Central memory CD8-positive, alpha-beta T cell (primary cell): ENCODE measurements at regions not wholly inside any gene's neighbourhood (a gene's known extent, or its start where the extent isn't known, plus 50 kb on each side); places are given as distances from the start of the nearest gene placed in this dataset.

ENCODE experiments used
- ATAC-seq: fragments of 150-1000 bp; cut with Tn5 transposase; replicated peaks from 2 replicates; pipeline ENCODE4 v1.10.0; 2022; ENCODE audit warnings: mild to moderate bottlenecking, moderate FRiP score, moderate number of reproducible peaks; ENCODE audit not compliant: poor library complexity, severe bottlenecking; ENCODE audit errors: extremely low read depth
- DNase-seq, 2 donors: peaks; one replicate each; pipeline ENCODE4 v3.0.0; 2021; ENCODE audit warnings: low spot score in 2 of 2
- H3K27ac Mint-ChIP-seq: one replicate; pipeline ENCODE4 v1.8.0; 2022; ENCODE audit warnings: low read depth, mild to moderate bottlenecking, moderate library complexity, mixed read lengths
- H3K27me3 Mint-ChIP-seq: one replicate; pipeline ENCODE4 v1.8.0; 2022; ENCODE audit warnings: mixed read lengths
- H3K36me3 Mint-ChIP-seq: one replicate; pipeline ENCODE4 v1.8.0; 2022; ENCODE audit warnings: mild to moderate bottlenecking, moderate library complexity, mixed read lengths; ENCODE audit not compliant: insufficient read depth
- H3K4me1 Mint-ChIP-seq: one replicate; pipeline ENCODE4 v1.8.0; 2022; ENCODE audit warnings: mixed read lengths
- H3K4me3 Mint-ChIP-seq: one replicate; pipeline ENCODE4 v1.8.0; 2022; ENCODE audit warnings: mild to moderate bottlenecking, moderate library complexity, mixed read lengths
- H3K9me3 Mint-ChIP-seq: one replicate; pipeline ENCODE4 v1.8.0; 2022; ENCODE audit warnings: mixed read lengths

DNA sequence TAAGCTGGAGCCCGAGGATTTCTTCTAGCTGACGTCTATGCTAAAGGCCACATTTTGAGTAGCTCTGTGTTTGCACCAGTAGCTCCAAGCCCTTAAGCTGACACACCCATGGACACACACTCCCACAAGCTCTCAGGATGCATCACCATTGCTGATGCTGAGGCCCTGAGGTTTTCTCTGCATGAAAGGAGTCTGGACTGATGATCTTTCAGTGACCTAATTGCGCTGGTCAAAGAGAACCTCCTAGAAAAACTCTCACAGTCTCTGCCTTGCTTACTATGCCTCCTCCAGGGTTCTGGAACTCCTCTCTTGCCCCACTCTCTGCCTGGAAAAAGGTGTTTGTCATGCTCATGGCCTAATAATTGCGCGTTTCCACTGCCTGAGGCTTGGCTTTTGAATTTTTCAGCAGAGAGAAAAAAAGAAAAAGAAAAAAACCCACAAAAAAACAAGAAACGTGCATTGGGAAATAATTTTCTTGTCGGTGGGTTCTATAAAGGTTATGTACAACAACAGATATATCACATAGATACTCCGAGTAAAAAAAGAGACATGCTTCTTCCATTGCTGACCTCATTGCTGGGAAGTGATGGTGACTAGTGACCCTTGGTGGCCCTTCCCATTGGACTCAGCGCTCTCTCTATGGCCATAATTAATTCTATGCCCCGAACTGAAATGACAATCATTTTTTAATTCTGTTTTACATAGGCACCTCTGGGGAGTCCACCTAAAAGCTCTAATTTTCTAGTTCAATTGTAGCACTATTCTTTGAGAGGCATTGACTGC is 297.0 kb downstream of the TDRD15 start:
- no peaks in the 10 kb centered on the region for H3K27me3 Mint-ChIP-seq
- no peak overlapping the region for H3K4me3 Mint-ChIP-seq
- ATAC-seq (no peak), DNase-seq (no peak)
- H3K27ac Mint-ChIP-seq, result no peak overlapping the region
- peaks cover 19% of the 10 kb centered on the region for H3K9me3 Mint-ChIP-seq
- no peaks in the 10 kb centered on the region for H3K4me1 Mint-ChIP-seq
- no peaks in the 10 kb centered on the region for H3K36me3 Mint-ChIP-seq

GRCh38 chr2:21422050-21422449 is 298.3 kb downstream of the TDRD15 start:
- Mint-ChIP-seq H3K4me3 (no peak overlapping the region), H3K9me3 (peaks cover 16% of the 10 kb centered on the region), H3K4me1 (no peaks in the 10 kb centered on the region), H3K27ac (no peak overlapping the region), H3K36me3 (peaks cover 3% of the 10 kb centered on the region), H3K27me3 (no peaks in the 10 kb centered on the region)
- no peak for DNase-seq
- no peak for ATAC-seq

DNA sequence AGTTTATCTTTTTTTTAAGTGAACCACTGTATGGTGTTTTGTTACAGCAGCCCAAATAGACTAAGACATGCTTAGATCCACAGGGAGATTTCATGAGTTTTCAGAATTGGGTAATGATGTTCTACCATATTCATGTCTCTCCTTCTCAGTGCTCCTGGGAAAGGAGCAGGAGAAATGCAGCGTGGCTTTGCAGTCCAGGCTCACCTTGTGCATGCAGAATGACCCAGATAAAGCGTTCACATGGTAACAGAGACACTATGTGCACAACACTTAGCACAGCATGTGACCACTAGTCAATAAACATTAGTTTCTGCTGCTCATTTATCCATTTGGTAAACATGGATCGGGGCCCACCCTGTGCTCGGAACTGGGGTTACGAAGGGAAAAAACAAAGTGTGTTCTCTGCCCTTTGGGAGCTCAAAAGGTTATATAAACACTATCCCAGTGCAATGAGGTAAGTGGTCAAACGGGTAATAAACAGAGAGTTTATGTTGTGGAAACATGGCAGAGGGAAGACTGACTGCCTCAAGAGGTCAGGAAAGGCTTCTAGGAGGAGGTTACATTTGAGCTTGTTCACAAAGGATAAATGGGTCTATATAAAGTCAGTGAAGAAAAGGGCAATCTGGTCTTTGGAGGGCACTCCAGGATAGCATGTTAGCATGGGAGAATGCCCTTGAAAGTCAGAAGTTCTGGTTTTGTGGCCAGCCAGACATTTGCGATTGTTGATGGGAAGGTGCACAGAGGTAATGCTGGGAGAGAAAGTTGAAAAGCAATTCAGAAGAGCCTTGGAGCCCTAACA is 299.2 kb downstream of the TDRD15 start:
- H3K4me1 Mint-ChIP-seq, result no peaks in the 10 kb centered on the region
- no peaks in the 10 kb centered on the region for H3K27me3 Mint-ChIP-seq
- no peak overlapping the region for H3K4me3 Mint-ChIP-seq
- DNase-seq, result no peak
- ATAC-seq, result no peak
- H3K9me3 Mint-ChIP-seq, result peaks cover 23% of the 10 kb centered on the region
- H3K27ac Mint-ChIP-seq, result no peak overlapping the region
- peaks cover 3% of the 10 kb centered on the region for H3K36me3 Mint-ChIP-seq

DNA sequence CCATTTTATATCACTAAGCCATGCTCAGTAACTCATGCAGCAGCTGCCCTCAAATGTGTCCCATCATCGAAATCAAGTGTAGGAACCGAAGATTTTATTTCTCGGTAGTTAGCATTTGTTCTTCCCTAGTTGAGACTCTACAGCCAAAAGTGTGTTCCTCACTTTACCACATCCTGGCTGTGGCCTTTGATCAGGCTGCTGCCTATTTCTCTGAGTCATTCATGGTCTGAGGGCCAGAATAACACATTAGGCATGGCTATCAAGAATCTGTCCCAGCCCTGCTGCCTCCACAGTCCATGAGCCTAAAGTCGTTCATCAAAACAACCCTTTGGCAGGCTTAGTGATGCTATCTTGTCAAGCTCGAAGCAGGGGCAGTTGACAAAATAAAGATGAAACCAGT is 300.1 kb downstream of the TDRD15 start:
- no peak for ATAC-seq
- Mint-ChIP-seq H3K36me3 (peaks cover 3% of the 10 kb centered on the region), H3K4me1 (no peaks in the 10 kb centered on the region), H3K4me3 (no peak overlapping the region), H3K9me3 (peaks cover 25% of the 10 kb centered on the region), H3K27ac (no peak overlapping the region), H3K27me3 (no peaks in the 10 kb centered on the region)
- DNase-seq, result no peak

- peaks cover 25% of the 10 kb centered on the region for H3K9me3 Mint-ChIP-seq
- H3K27me3 Mint-ChIP-seq, result no peaks in the 10 kb centered on the region
- no peaks in the 10 kb centered on the region for H3K4me1 Mint-ChIP-seq
- no peak for DNase-seq
- ATAC-seq, result no peak
- H3K36me3 Mint-ChIP-seq, result peaks cover 3% of the 10 kb centered on the region
- H3K4me3 Mint-ChIP-seq, result no peak overlapping the region
- no peak overlapping the region for H3K27ac Mint-ChIP-seq
These were observed 300.6 kb downstream of the TDRD15 start for GRCh38 chr2:21424375-21424774.

DNA sequence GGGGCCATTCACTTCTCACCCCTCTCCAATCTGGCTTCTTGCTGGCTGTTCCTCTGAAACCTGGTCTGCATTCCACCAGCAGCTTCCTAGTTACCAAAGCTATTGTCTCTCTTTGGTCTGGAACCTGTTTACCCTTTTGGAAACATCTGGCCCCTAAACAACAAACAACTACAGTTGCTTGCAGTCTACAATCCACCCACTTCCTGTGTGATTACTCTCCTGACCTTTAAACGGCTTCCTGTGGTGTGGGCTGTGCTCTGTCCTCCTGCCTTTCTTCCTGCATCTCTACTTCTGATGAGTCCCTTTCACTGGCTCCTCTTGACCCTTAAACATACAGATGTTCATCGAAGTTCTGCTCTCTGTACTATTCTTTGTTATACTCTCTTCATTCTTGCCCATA is 303.8 kb downstream of the TDRD15 start:
- Mint-ChIP-seq H3K27ac (no peak overlapping the region), H3K4me1 (no peaks in the 10 kb centered on the region), H3K9me3 (peaks cover 26% of the 10 kb centered on the region), H3K4me3 (no peak overlapping the region), H3K36me3 (peaks cover 3% of the 10 kb centered on the region), H3K27me3 (no peaks in the 10 kb centered on the region)
- no peak for DNase-seq
- no peak for ATAC-seq

- no peak for ATAC-seq
- H3K27ac Mint-ChIP-seq, result no peak overlapping the region
- H3K36me3 Mint-ChIP-seq, result peaks cover 3% of the 10 kb centered on the region
- no peak overlapping the region for H3K4me3 Mint-ChIP-seq
- H3K27me3 Mint-ChIP-seq, result no peaks in the 10 kb centered on the region
- H3K4me1 Mint-ChIP-seq, result no peaks in the 10 kb centered on the region
- no peak for DNase-seq
- H3K9me3 Mint-ChIP-seq, result peaks cover 19% of the 10 kb centered on the region
These were observed 305.0 kb downstream of the TDRD15 start for GRCh38 chr2:21428754-21429153.

- H3K9me3 Mint-ChIP-seq, result peaks cover 15% of the 10 kb centered on the region
- ATAC-seq, result no peak
- H3K4me3 Mint-ChIP-seq, result no peak overlapping the region
- no peak overlapping the region for H3K27ac Mint-ChIP-seq
- DNase-seq, result no peak
- no peaks in the 10 kb centered on the region for H3K4me1 Mint-ChIP-seq
- no peaks in the 10 kb centered on the region for H3K27me3 Mint-ChIP-seq
- peaks cover 3% of the 10 kb centered on the region for H3K36me3 Mint-ChIP-seq
These were observed 306.0 kb downstream of the TDRD15 start for GRCh38 chr2:21429747-21430146.

- H3K4me1 Mint-ChIP-seq, result no peaks in the 10 kb centered on the region
- H3K4me3 Mint-ChIP-seq, result no peak overlapping the region
- H3K27ac Mint-ChIP-seq, result no peak overlapping the region
- H3K36me3 Mint-ChIP-seq, result peaks cover under 1% of the 10 kb centered on the region
- H3K9me3 Mint-ChIP-seq, result peaks cover 15% of the 10 kb centered on the region
- DNase-seq, result no peak
- H3K27me3 Mint-ChIP-seq, result no peaks in the 10 kb centered on the region
- ATAC-seq, result no peak
These were observed 307.3 kb downstream of the TDRD15 start for GRCh38 chr2:21431078-21431477.

DNA sequence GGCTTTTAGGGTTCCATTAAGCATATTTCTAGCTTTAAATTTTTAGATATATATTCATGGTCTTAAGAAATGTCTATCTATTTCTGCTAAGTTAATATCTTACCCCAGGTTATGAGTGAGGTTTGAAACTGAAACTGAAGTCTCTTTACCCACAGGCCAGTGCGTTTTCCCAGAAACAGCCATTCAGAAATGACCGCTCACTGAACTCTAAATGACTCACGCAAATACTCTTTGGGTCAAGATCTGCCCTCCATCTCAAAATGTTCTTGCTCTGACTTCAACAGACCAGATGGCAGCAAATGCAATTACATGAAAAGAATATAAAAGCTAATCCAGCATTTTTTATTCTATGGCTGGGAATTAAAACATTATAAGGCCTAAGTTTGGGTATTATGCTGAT is 315.2 kb downstream of the TDRD15 start:
- H3K4me3 Mint-ChIP-seq, result no peak overlapping the region
- H3K4me1 Mint-ChIP-seq, result no peaks in the 10 kb centered on the region
- no peaks in the 10 kb centered on the region for H3K27me3 Mint-ChIP-seq
- no peak for DNase-seq
- no peak for ATAC-seq
- H3K9me3 Mint-ChIP-seq, result peaks cover 5% of the 10 kb centered on the region
- no peak overlapping the region for H3K27ac Mint-ChIP-seq
- H3K36me3 Mint-ChIP-seq, result no peaks in the 10 kb centered on the region

DNA sequence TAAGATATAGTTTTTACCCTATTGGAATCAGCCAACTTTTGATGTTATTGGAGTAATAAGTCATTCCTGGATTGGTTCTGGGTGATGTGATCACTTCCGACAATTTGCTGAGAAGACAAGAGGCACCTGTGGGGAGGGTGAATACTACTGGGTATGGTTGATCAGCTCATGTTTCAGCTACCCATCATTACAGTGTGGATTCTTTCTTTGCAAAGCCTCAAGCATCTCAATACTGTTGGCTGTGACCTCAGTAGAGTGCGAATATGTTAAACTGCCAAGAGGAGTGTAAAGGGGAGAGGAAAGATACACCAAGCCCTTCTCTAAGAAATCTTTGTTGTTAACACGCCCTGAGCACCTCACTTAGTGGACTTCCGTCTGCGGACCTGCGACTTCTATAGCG is 317.7 kb downstream of the TDRD15 start:
- ATAC-seq (no peak), DNase-seq (no peak)
- H3K27ac Mint-ChIP-seq, result no peak overlapping the region
- H3K9me3 Mint-ChIP-seq, result peaks cover 8% of the 10 kb centered on the region
- no peaks in the 10 kb centered on the region for H3K4me1 Mint-ChIP-seq
- H3K27me3 Mint-ChIP-seq, result no peaks in the 10 kb centered on the region
- H3K4me3 Mint-ChIP-seq, result no peak overlapping the region
- no peaks in the 10 kb centered on the region for H3K36me3 Mint-ChIP-seq

DNA sequence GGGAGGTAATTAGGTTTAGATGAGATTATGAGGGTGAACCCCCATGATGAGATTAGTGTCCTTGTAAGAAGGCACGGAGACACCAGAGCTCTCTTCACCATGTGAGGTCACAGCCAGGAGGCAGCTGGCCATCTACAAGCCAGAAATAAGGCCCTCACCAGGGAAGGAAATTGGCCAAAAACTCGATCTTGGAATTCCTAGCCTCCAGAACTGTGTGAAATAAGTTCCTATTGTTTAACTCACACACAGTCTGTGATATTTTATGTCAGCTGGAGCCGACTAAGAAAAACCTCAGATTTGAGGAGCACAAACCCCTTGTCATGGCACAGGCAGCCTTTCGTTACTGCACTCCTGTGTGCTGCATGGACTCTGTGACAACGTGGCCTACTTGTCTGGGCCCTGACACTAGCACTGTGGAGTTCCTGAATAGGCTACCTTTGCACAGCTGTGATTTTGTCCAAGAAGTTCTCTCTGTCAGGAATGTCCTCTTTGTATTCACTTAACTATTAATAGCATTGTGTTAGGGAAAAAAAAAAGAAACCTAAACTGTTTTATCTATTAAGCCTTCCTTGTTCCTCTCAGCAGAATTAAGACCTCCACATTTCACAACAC is 319.8 kb downstream of the TDRD15 start:
- Mint-ChIP-seq H3K4me1 (no peaks in the 10 kb centered on the region), H3K27ac (no peak overlapping the region), H3K4me3 (no peak overlapping the region), H3K9me3 (peaks cover 16% of the 10 kb centered on the region), H3K36me3 (no peaks in the 10 kb centered on the region), H3K27me3 (no peaks in the 10 kb centered on the region)
- no peak for DNase-seq
- no peak for ATAC-seq

DNA sequence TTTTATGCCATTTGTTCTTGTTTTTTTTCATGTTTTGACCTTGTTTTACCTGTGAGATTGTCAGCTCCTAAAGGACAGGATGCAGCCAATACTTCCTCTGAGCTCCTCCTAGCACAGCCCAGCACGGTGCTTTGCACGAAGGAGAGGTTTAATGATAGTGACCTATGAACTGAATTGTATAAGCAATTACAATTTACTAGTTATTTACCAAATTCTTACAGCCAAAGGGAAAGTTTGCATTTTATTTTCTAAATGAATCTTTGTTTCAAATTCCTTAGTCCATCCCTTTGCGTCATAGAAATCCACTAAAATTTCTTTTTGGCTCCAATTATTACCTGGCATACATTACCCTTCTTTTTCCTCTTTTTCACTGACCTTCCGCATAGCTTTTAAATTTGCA is 326.1 kb downstream of the TDRD15 start:
- peaks cover 15% of the 10 kb centered on the region for H3K9me3 Mint-ChIP-seq
- DNase-seq (no peak), ATAC-seq (no peak)
- H3K27ac Mint-ChIP-seq, result no peak overlapping the region
- no peaks in the 10 kb centered on the region for H3K4me1 Mint-ChIP-seq
- H3K36me3 Mint-ChIP-seq, result no peaks in the 10 kb centered on the region
- H3K4me3 Mint-ChIP-seq, result no peak overlapping the region
- no peaks in the 10 kb centered on the region for H3K27me3 Mint-ChIP-seq
